D721Med (cell line): ENCODE measurements at regions not wholly inside any gene's neighbourhood (a gene's known extent, or its start where the extent isn't known, plus 50 kb on each side); places are given as distances from the start of the nearest gene placed in this dataset.

Experiments
- DNase-seq: peaks from one replicate; pipeline ENCODE4 v3.0.0; 2011; ENCODE audit warnings: low spot score; ENCODE audit not compliant: insufficient read length
- FAIRE-seq: peaks from 2 replicates; lab custom pipeline; 2011; peaks lifted over from hg19 to GRCh38; lab: Jason Lieb, UNC
- CTCF ChIP-seq: IDR thresholded peaks from 2 replicates; pipeline ENCODE4 v1.5.1; 2012; ENCODE audit warnings: mild to moderate bottlenecking, control low read depth; ENCODE audit not compliant: insufficient read depth; ENCODE audit errors: missing control alignments

- no peak for FAIRE-seq
- no peak for TF ChIP-seq CTCF
- DNase-seq: no peak
These were observed 85.3 kb upstream of the AKAP12 start for GRCh38 chr6:151154418-151154817.

GRCh38 chr6:151155095-151155494 lies 84.7 kb upstream of the AKAP12 start:
- FAIRE-seq: no peak

DNA sequence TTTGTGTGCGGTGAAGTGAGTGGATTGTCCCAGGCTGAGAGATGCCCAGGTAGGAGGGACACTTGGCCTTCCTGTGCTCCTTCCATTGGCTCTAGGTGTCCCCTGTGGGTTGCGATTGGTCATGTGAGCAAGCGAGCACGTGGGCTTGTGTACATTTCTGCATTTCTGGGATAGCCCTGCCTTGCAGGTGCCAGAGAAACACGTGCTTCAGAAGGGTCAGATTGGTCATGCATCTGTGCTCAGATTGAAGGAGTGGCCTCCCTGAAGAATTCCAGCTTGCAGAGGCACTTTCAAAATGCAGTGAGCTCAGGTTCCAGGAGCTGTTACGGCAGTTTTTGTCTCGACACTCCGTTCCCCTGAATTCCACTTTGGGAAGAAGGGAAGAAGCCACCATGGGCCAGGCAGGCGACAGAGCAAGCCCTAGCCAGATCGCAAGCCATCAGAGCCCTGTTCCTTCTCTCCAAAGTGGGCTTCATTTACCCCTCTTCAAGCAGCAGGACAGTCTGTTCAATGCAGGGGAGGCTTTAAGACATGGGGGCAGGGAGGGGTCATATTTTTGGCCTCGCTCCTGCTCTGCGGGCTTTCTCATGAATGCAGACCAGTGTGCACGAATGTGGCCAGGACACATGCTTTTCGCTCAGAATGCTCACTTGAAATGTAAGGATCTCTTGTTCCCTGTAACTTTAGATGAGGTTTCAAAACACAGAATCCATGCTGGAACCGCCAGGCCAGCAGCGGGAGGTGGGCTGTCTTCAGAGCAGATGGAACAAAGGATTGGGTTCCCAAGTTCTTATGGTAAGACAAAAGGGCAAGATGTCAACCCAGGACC lies 78.6 kb upstream of the AKAP12 start:
- no peak for TF ChIP-seq CTCF
- FAIRE-seq (no peak), DNase-seq (no peak)

More at GRCh38 chr6:151155095-151155494, 84.7 kb upstream of the AKAP12 start:
- no peak for DNase-seq
- TF ChIP-seq CTCF: no peak

- TF ChIP-seq CTCF: no peak
- DNase-seq: no peak
- FAIRE-seq: no peak
These were observed 75.4 kb upstream of the AKAP12 start for GRCh38 chr6:151164383-151164782.

GRCh38 chr6:151166180-151166579 lies 73.6 kb upstream of the AKAP12 start:
- no peak for TF ChIP-seq CTCF
- DNase-seq (no peak), FAIRE-seq (no peak)

GRCh38 chr6:151167034-151167433 lies 72.7 kb upstream of the AKAP12 start:
- peak; percentile 46 for FAIRE-seq
- TF ChIP-seq CTCF: no peak
- no peak for DNase-seq

DNA sequence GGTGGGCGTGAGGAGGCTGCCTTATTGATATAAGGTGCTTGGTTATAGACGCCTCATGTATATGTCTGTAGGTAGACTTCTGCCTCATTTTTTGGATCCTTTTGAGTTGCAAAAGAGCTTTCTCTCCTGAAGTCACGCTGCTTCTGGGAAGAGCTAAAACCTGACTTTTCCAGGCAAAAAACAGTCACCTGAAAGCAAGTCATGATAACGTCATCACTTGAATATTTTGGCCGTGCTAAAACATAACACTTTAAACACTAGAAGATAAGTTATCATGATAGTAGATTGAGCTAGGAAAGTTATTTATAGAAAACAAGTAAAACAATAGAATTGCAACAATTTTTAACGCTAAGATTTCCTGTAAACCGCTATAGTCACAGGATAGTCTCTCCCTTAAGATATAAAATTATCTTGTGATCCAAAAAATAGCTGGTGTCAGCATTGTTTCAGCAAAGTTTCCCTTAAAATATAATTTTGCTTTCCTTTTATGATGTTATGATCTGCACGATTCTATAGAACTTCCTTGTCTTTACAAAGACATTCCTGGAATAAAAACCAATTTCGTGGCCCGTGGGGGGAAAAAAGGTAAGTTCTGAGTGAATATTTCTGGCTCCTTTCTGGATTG lies 69.0 kb upstream of the AKAP12 start:
- TF ChIP-seq CTCF: no peak
- no peak for FAIRE-seq
- no peak for DNase-seq
